ENCODE measurements at regions not wholly inside any gene's neighbourhood (a gene's known extent, or its start where the extent isn't known, plus 50 kb on each side); places are given as distances from the start of the nearest gene placed in this dataset.
"Not testable (repeated sequence)": the region's sequence is repeated elsewhere in the genome, so short reads cannot be mapped to it uniquely, and the experiment has no call there.

GRCh38 chrY:18689420-18689819 lies 84.1 kb downstream of the HSFY2 start:
- H3K9me3 ChIP-seq (ENCODE audit: control insufficient read depth in 4 of 4, insufficient read depth in 3 of 4, low read length in 3 of 4); H3K9ac ChIP-seq (ENCODE audit: insufficient read depth in 1 of 2, low read length in 2 of 2); H3K4me1 ChIP-seq (ENCODE audit: control insufficient read depth in 5 of 5, insufficient read depth in 5 of 5, low read length in 5 of 5); DNase-seq; H3K27ac ChIP-seq (ENCODE audit: low read depth in 1 of 2, low read length in 1 of 2); ATAC-seq (ENCODE audit: insufficient read depth, low FRiP score); H3K4me3 ChIP-seq; H3K27me3 ChIP-seq (ENCODE audit: control insufficient read depth in 3 of 3, insufficient read depth in 3 of 3, low read length in 2 of 3); H3K36me3 ChIP-seq (ENCODE audit: control insufficient read depth in 4 of 4, insufficient read depth in 4 of 4, low read length in 4 of 4): not testable (repeated sequence)
- WGBS, 2 donors: no CpG with 5 or more reads among the region's 3 CpGs

DNA sequence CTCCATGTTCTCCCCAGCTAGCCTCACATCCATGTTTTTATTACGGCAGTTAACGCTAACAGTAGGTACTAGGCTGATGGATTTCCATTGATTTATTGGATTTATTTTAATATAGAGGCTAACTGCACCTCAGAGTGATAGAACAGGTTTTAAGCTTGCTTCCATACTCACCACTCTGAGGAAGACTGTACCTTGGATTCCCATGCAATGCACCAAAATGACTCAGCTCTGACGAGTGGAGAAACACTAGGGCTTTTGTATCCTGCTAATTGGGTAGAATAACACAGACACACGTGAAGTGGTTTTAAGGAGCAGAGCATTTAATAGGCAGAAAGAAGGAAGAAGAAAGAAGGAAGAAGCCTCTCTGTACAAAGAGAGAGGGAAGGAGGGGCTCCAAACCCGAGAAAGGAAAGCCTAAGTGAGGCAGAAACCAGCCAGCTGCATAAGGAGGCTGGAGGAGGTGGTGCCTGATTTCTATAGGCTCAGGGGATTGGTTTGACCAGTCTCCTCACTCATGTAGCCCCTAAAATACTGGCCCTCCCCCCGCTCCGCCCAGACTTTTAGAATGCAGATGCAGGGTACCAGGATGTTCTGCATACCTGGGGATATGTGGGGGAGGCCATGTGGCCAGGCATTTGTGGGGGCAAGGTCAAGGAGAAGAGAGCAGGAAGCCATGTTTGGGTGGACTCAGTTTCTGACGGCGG lies 83.5 kb downstream of the HSFY2 start:
- no CpG with 5 or more reads among the region's 9 CpGs for WGBS, 2 donors
- not testable (repeated sequence) for H3K27ac ChIP-seq (ENCODE audit: low read depth in 1 of 2, low read length in 1 of 2); H3K27me3 ChIP-seq (ENCODE audit: control insufficient read depth in 3 of 3, insufficient read depth in 3 of 3, low read length in 2 of 3); DNase-seq; H3K4me3 ChIP-seq; H3K4me1 ChIP-seq (ENCODE audit: control insufficient read depth in 5 of 5, insufficient read depth in 5 of 5, low read length in 5 of 5); H3K36me3 ChIP-seq (ENCODE audit: control insufficient read depth in 4 of 4, insufficient read depth in 4 of 4, low read length in 4 of 4); H3K9ac ChIP-seq (ENCODE audit: insufficient read depth in 1 of 2, low read length in 2 of 2); ATAC-seq (ENCODE audit: insufficient read depth, low FRiP score); H3K9me3 ChIP-seq (ENCODE audit: control insufficient read depth in 4 of 4, insufficient read depth in 3 of 4, low read length in 3 of 4)

GRCh38 chrY:18696788-18697187 lies 76.7 kb downstream of the HSFY2 start:
- H3K36me3 ChIP-seq (ENCODE audit: control insufficient read depth in 4 of 4, insufficient read depth in 4 of 4, low read length in 4 of 4); H3K27me3 ChIP-seq (ENCODE audit: control insufficient read depth in 3 of 3, insufficient read depth in 3 of 3, low read length in 2 of 3); H3K9ac ChIP-seq (ENCODE audit: insufficient read depth in 1 of 2, low read length in 2 of 2); DNase-seq; H3K4me3 ChIP-seq; ATAC-seq (ENCODE audit: insufficient read depth, low FRiP score); H3K4me1 ChIP-seq (ENCODE audit: control insufficient read depth in 5 of 5, insufficient read depth in 5 of 5, low read length in 5 of 5); H3K27ac ChIP-seq (ENCODE audit: low read depth in 1 of 2, low read length in 1 of 2); H3K9me3 ChIP-seq (ENCODE audit: control insufficient read depth in 4 of 4, insufficient read depth in 3 of 4, low read length in 3 of 4): not testable (repeated sequence)

GRCh38 chrY:18704198-18704597 lies 69.3 kb downstream of the HSFY2 start:
- no CpG with 5 or more reads among the region's 1 CpG for WGBS, 2 donors

DNA sequence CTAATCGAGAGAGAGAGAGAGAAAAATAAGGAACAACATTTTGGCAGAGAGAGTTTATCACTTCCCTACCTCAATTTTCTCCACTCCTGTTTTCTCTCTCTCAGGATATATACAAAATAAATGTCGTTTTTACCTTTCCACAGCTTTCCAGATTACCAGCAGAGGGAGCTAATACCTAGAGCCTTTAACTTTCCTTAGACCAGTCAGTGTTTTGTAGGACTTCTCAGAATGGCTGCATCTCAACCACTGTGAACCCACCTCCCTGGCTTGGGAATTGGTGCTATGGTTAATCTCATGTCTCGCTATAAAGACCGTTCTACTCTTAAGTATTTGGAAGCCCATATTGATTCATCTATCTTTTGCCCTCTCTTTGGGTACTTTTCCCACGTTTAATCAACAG lies 61.8 kb downstream of the HSFY2 start:
- not testable (repeated sequence) for ATAC-seq (ENCODE audit: insufficient read depth, low FRiP score); H3K9ac ChIP-seq (ENCODE audit: insufficient read depth in 1 of 2, low read length in 2 of 2); H3K27ac ChIP-seq (ENCODE audit: low read depth in 1 of 2, low read length in 1 of 2); DNase-seq; H3K4me1 ChIP-seq (ENCODE audit: control insufficient read depth in 5 of 5, insufficient read depth in 5 of 5, low read length in 5 of 5); H3K4me3 ChIP-seq; H3K9me3 ChIP-seq (ENCODE audit: control insufficient read depth in 4 of 4, insufficient read depth in 3 of 4, low read length in 3 of 4); H3K36me3 ChIP-seq (ENCODE audit: control insufficient read depth in 4 of 4, insufficient read depth in 4 of 4, low read length in 4 of 4); H3K27me3 ChIP-seq (ENCODE audit: control insufficient read depth in 3 of 3, insufficient read depth in 3 of 3, low read length in 2 of 3)
- no CpG with 5 or more reads among the region's 5 CpGs for WGBS, 2 donors

More at GRCh38 chrY:18704198-18704597, 69.3 kb downstream of the HSFY2 start:
- ATAC-seq (ENCODE audit: insufficient read depth, low FRiP score); H3K27me3 ChIP-seq (ENCODE audit: control insufficient read depth in 3 of 3, insufficient read depth in 3 of 3, low read length in 2 of 3); H3K9ac ChIP-seq (ENCODE audit: insufficient read depth in 1 of 2, low read length in 2 of 2); H3K4me1 ChIP-seq (ENCODE audit: control insufficient read depth in 5 of 5, insufficient read depth in 5 of 5, low read length in 5 of 5); H3K4me3 ChIP-seq; H3K9me3 ChIP-seq (ENCODE audit: control insufficient read depth in 4 of 4, insufficient read depth in 3 of 4, low read length in 3 of 4); H3K27ac ChIP-seq (ENCODE audit: low read depth in 1 of 2, low read length in 1 of 2); H3K36me3 ChIP-seq (ENCODE audit: control insufficient read depth in 4 of 4, insufficient read depth in 4 of 4, low read length in 4 of 4); DNase-seq: not testable (repeated sequence)

DNA sequence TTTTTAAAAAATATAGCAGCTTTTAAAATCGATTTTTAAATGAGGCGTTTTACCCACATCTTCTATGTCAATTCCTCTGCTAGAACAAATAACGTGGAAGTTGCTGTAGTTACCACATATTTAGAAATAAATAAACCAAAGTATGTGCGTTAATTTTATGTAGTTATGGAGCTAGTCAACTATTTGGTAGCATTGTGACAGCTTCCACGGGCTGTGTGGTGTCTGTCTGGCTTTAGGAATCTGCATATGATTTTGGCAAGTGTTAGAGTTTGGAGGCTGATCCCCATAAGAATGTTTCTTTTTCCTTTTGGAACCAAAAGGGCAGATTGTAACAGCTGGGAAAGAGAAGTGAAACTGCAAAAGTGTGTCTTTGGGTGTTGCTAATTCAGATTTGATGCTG lies 59.8 kb downstream of the HSFY2 start:
- H3K9ac ChIP-seq (ENCODE audit: insufficient read depth in 1 of 2, low read length in 2 of 2); H3K4me3 ChIP-seq; H3K9me3 ChIP-seq (ENCODE audit: control insufficient read depth in 4 of 4, insufficient read depth in 3 of 4, low read length in 3 of 4); H3K27me3 ChIP-seq (ENCODE audit: control insufficient read depth in 3 of 3, insufficient read depth in 3 of 3, low read length in 2 of 3); DNase-seq; H3K27ac ChIP-seq (ENCODE audit: low read depth in 1 of 2, low read length in 1 of 2); H3K4me1 ChIP-seq (ENCODE audit: control insufficient read depth in 5 of 5, insufficient read depth in 5 of 5, low read length in 5 of 5); H3K36me3 ChIP-seq (ENCODE audit: control insufficient read depth in 4 of 4, insufficient read depth in 4 of 4, low read length in 4 of 4); ATAC-seq (ENCODE audit: insufficient read depth, low FRiP score): not testable (repeated sequence)
- WGBS, 2 donors: no CpG with 5 or more reads among the region's 5 CpGs

GRCh38 chrY:18718714-18719113 lies 54.8 kb downstream of the HSFY2 start:
- H3K4me3 ChIP-seq; H3K27me3 ChIP-seq (ENCODE audit: control insufficient read depth in 3 of 3, insufficient read depth in 3 of 3, low read length in 2 of 3); H3K36me3 ChIP-seq (ENCODE audit: control insufficient read depth in 4 of 4, insufficient read depth in 4 of 4, low read length in 4 of 4); DNase-seq; H3K9me3 ChIP-seq (ENCODE audit: control insufficient read depth in 4 of 4, insufficient read depth in 3 of 4, low read length in 3 of 4); H3K9ac ChIP-seq (ENCODE audit: insufficient read depth in 1 of 2, low read length in 2 of 2); H3K27ac ChIP-seq (ENCODE audit: low read depth in 1 of 2, low read length in 1 of 2); H3K4me1 ChIP-seq (ENCODE audit: control insufficient read depth in 5 of 5, insufficient read depth in 5 of 5, low read length in 5 of 5); ATAC-seq (ENCODE audit: insufficient read depth, low FRiP score): not testable (repeated sequence)
- no CpG with 5 or more reads among the region's 2 CpGs for WGBS, 2 donors

DNA sequence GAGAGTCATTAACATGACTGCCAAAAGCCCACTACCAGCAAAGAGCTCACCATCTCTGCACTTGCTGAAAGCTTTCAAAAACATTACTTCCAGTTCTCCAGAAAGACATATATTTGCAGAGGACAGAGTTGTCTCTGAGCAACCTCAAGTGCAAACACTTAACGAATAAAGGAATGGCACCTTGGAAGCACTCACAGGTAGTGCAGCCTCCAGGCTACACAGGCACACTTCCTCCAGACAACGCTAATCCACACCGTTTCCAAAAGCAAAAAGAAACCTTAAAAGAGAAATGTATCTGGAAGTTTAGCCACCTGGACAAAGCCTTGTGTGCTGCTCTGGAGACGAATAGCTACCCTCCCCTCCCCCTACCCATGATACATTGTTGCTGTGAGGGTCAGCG lies 53.1 kb downstream of the HSFY2 start:
- H3K27me3 ChIP-seq (ENCODE audit: control insufficient read depth in 3 of 3, insufficient read depth in 3 of 3, low read length in 2 of 3); H3K9ac ChIP-seq (ENCODE audit: insufficient read depth in 1 of 2, low read length in 2 of 2); H3K4me1 ChIP-seq (ENCODE audit: control insufficient read depth in 5 of 5, insufficient read depth in 5 of 5, low read length in 5 of 5); H3K4me3 ChIP-seq; ATAC-seq (ENCODE audit: insufficient read depth, low FRiP score); DNase-seq; H3K36me3 ChIP-seq (ENCODE audit: control insufficient read depth in 4 of 4, insufficient read depth in 4 of 4, low read length in 4 of 4); H3K27ac ChIP-seq (ENCODE audit: low read depth in 1 of 2, low read length in 1 of 2); H3K9me3 ChIP-seq (ENCODE audit: control insufficient read depth in 4 of 4, insufficient read depth in 3 of 4, low read length in 3 of 4): not testable (repeated sequence)
- WGBS, 2 donors: no CpG with 5 or more reads among the region's 5 CpGs

Data from lung (tissue), 9 donors.